Common myeloid progenitor, CD34-positive (primary cell): ENCODE measurements at regions not wholly inside any gene's neighbourhood (a gene's known extent, or its start where the extent isn't known, plus 50 kb on each side); places are given as distances from the start of the nearest gene placed in this dataset.

ENCODE experiments used
- CTCF ChIA-PET: fragments of 350-600 bp; sonication (Branson Sonifier 250); formaldehyde crosslinking; loops from one replicate; lab custom pipeline; 2021; ENCODE audit warnings: antibody characterized with exemption; lab: Charles Lee
- POLR2A ChIA-PET: fragments of 350-600 bp; sonication (Branson Sonifier 250); formaldehyde crosslinking; loops from one replicate; lab custom pipeline; 2021; ENCODE audit warnings: antibody characterized with exemption; lab: Charles Lee
- DNase-seq, 3 donors: peaks; one replicate each; pipeline versions ENCODE4 v3.0.0 to v3.0.0-alpha.2; 2013
- H3K27ac ChIP-seq, 2 experiments: 1 replicate in 1 of 2; 2 replicates in 1 of 2; pipeline ENCODE4 v1.7.0; 2013; ENCODE audit warnings: inconsistent platforms in 2 of 2, low read length in 2 of 2, mild to moderate bottlenecking in 2 of 2, low read depth in 1 of 2, moderate library complexity in 1 of 2; ENCODE audit not compliant: severe bottlenecking in 2 of 2, insufficient read depth in 1 of 2, poor library complexity in 1 of 2
- H3K27me3 ChIP-seq, 5 experiments: replicated peaks in 2 of 5; 1 replicate in 3 of 5; 2 replicates in 2 of 5; pipeline versions ENCODE4 v1.6.1 to v1.7.0; 2013; ENCODE audit warnings: low read length in 4 of 5, mild to moderate bottlenecking in 2 of 5, moderate library complexity in 2 of 5, inconsistent platforms in 1 of 5; ENCODE audit not compliant: insufficient read depth in 5 of 5, control insufficient read depth in 4 of 5
- H3K36me3 ChIP-seq, 4 experiments: 1 replicate in 2 of 4; 2 replicates in 2 of 4; pipeline versions ENCODE4 v1.6.1 to v1.7.0; 2013; ENCODE audit warnings: low read length in 3 of 4, control low read depth in 1 of 4, mild to moderate bottlenecking in 1 of 4; ENCODE audit not compliant: control insufficient read depth in 4 of 4, insufficient read depth in 4 of 4
- H3K4me1 ChIP-seq, 4 experiments: 1 replicate in 3 of 4; 2 replicates in 1 of 4; pipeline versions ENCODE4 v1.6.1 to v1.7.1; 2013; ENCODE audit warnings: low read length in 3 of 4, mild to moderate bottlenecking in 3 of 4, control low read depth in 1 of 4, inconsistent platforms in 1 of 4, moderate library complexity in 1 of 4; ENCODE audit not compliant: control insufficient read depth in 4 of 4, insufficient read depth in 4 of 4; ENCODE audit errors: control extremely low read depth in 1 of 4
- H3K4me3 ChIP-seq, 7 experiments: 1 replicate in 4 of 7; 2 replicates in 3 of 7; pipeline versions ENCODE4 v1.5.1 to v1.7.0; 2013; ENCODE audit warnings: mild to moderate bottlenecking in 7 of 7, low read length in 6 of 7, moderate library complexity in 6 of 7, inconsistent platforms in 2 of 7, low read depth in 2 of 7, control low read depth in 1 of 7; ENCODE audit not compliant: insufficient read depth in 4 of 7, control insufficient read depth in 1 of 7; ENCODE audit errors: extremely low read depth in 1 of 7
- H3K9me3 ChIP-seq, 5 experiments: 1 replicate in 4 of 5; 2 replicates in 1 of 5; pipeline versions ENCODE4 v1.6.1 to v1.7.1; 2013; ENCODE audit warnings: low read length in 4 of 5, mild to moderate bottlenecking in 2 of 5, inconsistent platforms in 1 of 5, low read depth in 1 of 5, moderate library complexity in 1 of 5; ENCODE audit not compliant: control insufficient read depth in 4 of 5, insufficient read depth in 2 of 5; ENCODE audit errors: control extremely low read depth in 1 of 5
- WGBS: methylation state at CpG from one replicate; pipeline ENCODE4 v1.1.5; 2013; ENCODE audit not compliant: insufficient coverage; 5-methylcytosine and 5-hydroxymethylcytosine counted together

DNA sequence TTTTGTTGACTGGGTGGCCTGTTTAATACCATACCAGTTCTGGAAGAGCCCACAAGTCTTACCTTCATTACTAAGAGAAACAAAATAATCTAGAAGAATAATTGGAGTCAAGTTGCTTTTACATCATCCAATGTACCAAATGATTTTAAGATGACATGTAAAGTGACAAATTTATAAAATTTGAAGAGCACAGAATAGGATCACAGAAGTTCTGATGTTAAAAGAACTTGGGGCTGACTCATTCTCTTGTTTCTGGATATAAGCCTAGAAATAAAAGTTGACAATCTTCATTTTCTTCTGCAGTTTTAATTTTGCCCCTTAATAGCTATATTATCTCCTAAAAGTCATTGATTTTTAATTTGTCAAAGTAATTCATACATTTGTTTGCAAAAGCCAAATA lies 317.5 kb upstream of the MARCKS start:
- Histone ChIP-seq H3K27me3 (no peaks in the 10 kb centered on the region), H3K4me3 (no peak overlapping the region), H3K4me1 (peaks cover 0 to 5% (median 0%) of the 10 kb centered on the region in 4 experiments), H3K9me3 (no peaks in the 10 kb centered on the region), H3K27ac (no peak overlapping the region), H3K36me3 (no peaks in the 10 kb centered on the region)
- DNase-seq, result no peak
- ChIA-PET POLR2A (no interaction called here), CTCF (no interaction called here)

DNA sequence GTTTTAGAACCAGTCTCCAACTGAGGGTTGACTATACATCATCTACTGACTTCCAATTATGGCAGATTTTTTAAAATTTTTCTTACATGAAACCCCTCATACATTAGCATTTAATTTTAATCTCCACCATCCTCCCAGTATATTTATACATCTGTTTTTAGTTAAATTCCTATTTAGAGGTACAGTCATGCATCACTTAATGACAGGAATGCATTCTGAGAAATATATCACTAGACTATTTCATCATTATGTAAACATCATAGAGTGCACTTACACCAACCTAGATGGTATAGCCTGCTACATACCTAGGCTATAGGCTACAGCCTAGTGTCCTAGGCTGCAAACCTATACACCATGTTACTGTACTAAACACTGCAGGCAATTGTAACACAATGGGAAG lies 316.7 kb upstream of the MARCKS start:
- no peaks in the 10 kb centered on the region for H3K27me3 ChIP-seq
- no peaks in the 10 kb centered on the region for H3K36me3 ChIP-seq
- no peak overlapping the region for H3K4me3 ChIP-seq
- no peak overlapping the region for H3K27ac ChIP-seq
- H3K4me1 ChIP-seq, result peaks cover 0 to 5% (median 0%) of the 10 kb centered on the region in 4 experiments
- no peak for DNase-seq
- ChIA-PET CTCF (no interaction called here), POLR2A (no interaction called here)
- H3K9me3 ChIP-seq, result peaks cover 0 to 1% (median 0%) of the 10 kb centered on the region in 5 experiments

- Histone ChIP-seq H3K9me3 (peaks cover 0 to 5% (median 0%) of the 10 kb centered on the region in 5 experiments), H3K36me3 (no peaks in the 10 kb centered on the region)
- POLR2A ChIA-PET, result no interaction called here
These were observed 306.0 kb upstream of the MARCKS start for GRCh38 chr6:113551168-113551567.

DNA sequence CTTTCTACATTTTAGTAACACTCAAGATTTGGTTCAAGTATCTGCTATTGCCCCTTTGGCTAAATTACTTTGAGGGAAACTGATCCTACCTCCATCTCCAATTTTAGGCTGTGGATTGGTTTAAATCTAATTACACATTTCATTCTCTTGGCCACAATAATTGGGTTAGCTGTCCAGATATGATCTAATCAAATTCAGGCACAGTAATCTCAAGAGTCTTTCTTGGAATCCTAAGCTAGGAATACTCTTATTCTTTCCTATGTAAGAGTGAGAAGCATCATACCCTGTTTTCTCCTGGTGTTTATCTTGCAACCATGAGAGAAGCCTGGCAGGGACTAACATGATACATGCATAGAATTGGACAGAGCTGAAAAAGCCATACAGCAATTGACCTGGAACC lies 300.4 kb upstream of the MARCKS start:
- CTCF ChIA-PET, result interaction anchor here (0.6 kb wide), 1 partner anchor 746 kb away, joined by 3 read pairs; no protein-coding TSS in a partner anchor
- no peaks in the 10 kb centered on the region for H3K4me1 ChIP-seq
- POLR2A ChIA-PET, result no interaction called here

More at GRCh38 chr6:113551168-113551567, 306.0 kb upstream of the MARCKS start:
- Histone ChIP-seq H3K4me1 (no peaks in the 10 kb centered on the region), H3K4me3 (no peak overlapping the region), H3K27ac (no peak overlapping the region), H3K27me3 (no peaks in the 10 kb centered on the region)
- no peak for DNase-seq
- WGBS, result 90% methylated on average over 2 of the region's 2 CpGs
- CTCF ChIA-PET, result no interaction called here

DNA sequence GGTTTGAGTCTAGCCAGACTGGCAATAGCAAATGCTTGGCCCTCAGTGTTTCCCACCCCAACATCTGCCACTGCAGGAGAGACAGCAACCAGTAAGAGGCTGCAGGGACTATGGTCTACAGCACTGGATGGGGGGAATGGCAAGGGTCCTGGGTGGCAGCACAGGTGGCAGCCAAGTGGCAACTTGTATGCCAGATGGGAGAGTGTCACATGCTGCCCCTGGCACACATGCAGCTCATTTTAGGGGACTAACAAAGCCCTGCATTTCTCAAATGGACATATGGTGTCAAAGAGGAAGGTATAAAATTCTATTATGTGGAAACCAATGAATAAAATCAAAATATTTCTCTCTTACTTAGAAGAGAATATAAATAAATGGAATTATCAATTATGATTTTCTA lies 298.7 kb upstream of the MARCKS start:
- H3K4me3 ChIP-seq, result no peak overlapping the region
- ChIA-PET CTCF (interaction anchor here (1.2 kb wide), 1 partner anchor 321 kb away, joined by 3 read pairs; no protein-coding TSS in a partner anchor), POLR2A (no interaction called here)
- DNase-seq, result no peak
- H3K36me3 ChIP-seq, result no peaks in the 10 kb centered on the region
- no peaks in the 10 kb centered on the region for H3K4me1 ChIP-seq
- H3K9me3 ChIP-seq, result no peaks in the 10 kb centered on the region
- no peaks in the 10 kb centered on the region for H3K27me3 ChIP-seq
- no peak overlapping the region for H3K27ac ChIP-seq

More for the DNA sequence above, 300.4 kb upstream of the MARCKS start:
- no peak overlapping the region for H3K27ac ChIP-seq
- H3K27me3 ChIP-seq, result no peaks in the 10 kb centered on the region
- peaks cover 0 to under 1% (median 0%) of the 10 kb centered on the region in 5 experiments for H3K9me3 ChIP-seq
- H3K36me3 ChIP-seq, result no peaks in the 10 kb centered on the region
- DNase-seq, result no peak
- H3K4me3 ChIP-seq, result no peak overlapping the region

GRCh38 chr6:113558966-113559365 lies 298.2 kb upstream of the MARCKS start:
- Histone ChIP-seq H3K36me3 (no peaks in the 10 kb centered on the region), H3K4me1 (no peaks in the 10 kb centered on the region), H3K27ac (no peak overlapping the region), H3K9me3 (no peaks in the 10 kb centered on the region), H3K4me3 (no peak overlapping the region), H3K27me3 (no peaks in the 10 kb centered on the region)
- CTCF ChIA-PET, result interaction anchor here (1.2 kb wide), 1 partner anchor 320 kb away, joined by 3 read pairs; no protein-coding TSS in a partner anchor
- POLR2A ChIA-PET, result no interaction called here
- DNase-seq, result peak in 2 of 3 donors; percentile 12 to 13

DNA sequence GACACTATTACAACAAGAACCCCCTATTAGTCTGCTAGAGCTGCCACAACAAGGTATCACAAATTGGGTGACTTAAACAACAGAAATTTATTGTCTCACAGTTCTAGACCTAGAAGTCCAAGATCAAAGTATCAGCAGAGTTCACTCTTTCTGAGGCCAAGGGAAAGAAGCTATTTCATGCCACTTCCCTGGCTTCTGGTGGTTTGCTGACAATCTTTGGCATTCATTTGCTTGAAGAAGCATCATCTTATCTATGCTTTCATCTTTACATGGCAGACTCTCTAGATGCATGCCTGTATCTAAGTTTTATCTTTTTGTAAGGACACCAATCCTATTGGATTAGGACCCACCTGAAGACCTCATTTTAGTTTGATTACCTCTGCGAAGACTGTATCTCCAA lies 296.8 kb upstream of the MARCKS start:
- peaks cover 0 to 6% (median 0%) of the 10 kb centered on the region in 4 experiments for H3K4me1 ChIP-seq
- H3K9me3 ChIP-seq, result no peaks in the 10 kb centered on the region
- CTCF ChIA-PET, result no interaction called here
- H3K27me3 ChIP-seq, result peaks cover 0 to 2% (median 0%) of the 10 kb centered on the region in 5 experiments
- no peaks in the 10 kb centered on the region for H3K36me3 ChIP-seq
- POLR2A ChIA-PET, result no interaction called here
- WGBS, result no CpG with 5 or more reads among the region's 1 CpG
- no peak overlapping the region for H3K27ac ChIP-seq
- DNase-seq, result no peak
- H3K4me3 ChIP-seq, result no peak overlapping the region
